Endometrium (tissue), 2 donors: ENCODE measurements at regions not wholly inside any gene's neighbourhood (a gene's known extent, or its start where the extent isn't known, plus 50 kb on each side); places are given as distances from the start of the nearest gene placed in this dataset.

Experiments
- FAIRE-seq: peaks from 2 replicates; lab custom pipeline; 2012; peaks lifted over from hg19 to GRCh38; lab: Jason Lieb, UNC
- donor health status: control.
- donor health status: control.

GRCh38 chr16:79833559-79833958 lies 233.0 kb upstream of the MAF start:
- FAIRE-seq: no peak

GRCh38 chr16:79826732-79827475 lies 226.4 kb upstream of the MAF start:
- FAIRE-seq: peak; percentile 81

- no peak for FAIRE-seq
Measured at GRCh38 chr16:79825002-79825401, 224.5 kb upstream of the MAF start.

GRCh38 chr16:79823639-79824038 lies 223.1 kb upstream of the MAF start:
- FAIRE-seq: no peak

- no peak for FAIRE-seq
Measured at GRCh38 chr16:79821911-79822310, 221.4 kb upstream of the MAF start.

- FAIRE-seq: no peak
Measured at GRCh38 chr16:79816081-79816497, 215.6 kb upstream of the MAF start.

- no peak for FAIRE-seq
Measured at GRCh38 chr16:79815049-79815448, 214.5 kb upstream of the MAF start.

- FAIRE-seq: no peak
Measured at GRCh38 chr16:79814124-79814523, 213.6 kb upstream of the MAF start.

GRCh38 chr16:79811541-79811940 lies 211.0 kb upstream of the MAF start:
- FAIRE-seq: no peak

- no peak for FAIRE-seq
Measured at GRCh38 chr16:79810449-79811189, 210.1 kb upstream of the MAF start.

GRCh38 chr16:79809376-79809775 lies 208.8 kb upstream of the MAF start:
- no peak for FAIRE-seq

- no peak for FAIRE-seq
Measured at GRCh38 chr16:79808731-79809130, 208.2 kb upstream of the MAF start.

- no peak for FAIRE-seq
Measured at GRCh38 chr16:79806757-79807156, 206.2 kb upstream of the MAF start.

- no peak for FAIRE-seq
Measured at GRCh38 chr16:79805621-79806020, 205.1 kb upstream of the MAF start.

GRCh38 chr16:79801646-79802045 lies 201.1 kb upstream of the MAF start:
- FAIRE-seq: no peak

GRCh38 chr16:79800016-79800608 lies 199.6 kb upstream of the MAF start:
- FAIRE-seq: no peak

- FAIRE-seq: no peak
Measured at GRCh38 chr16:79798416-79799053, 198.0 kb upstream of the MAF start.

- FAIRE-seq: no peak
Measured at GRCh38 chr16:79797486-79797885, 196.9 kb upstream of the MAF start.

- no peak for FAIRE-seq
Measured at GRCh38 chr16:79795556-79795955, 195.0 kb upstream of the MAF start.

GRCh38 chr16:79794941-79795340 lies 194.4 kb upstream of the MAF start:
- FAIRE-seq: no peak

- no peak for FAIRE-seq
Measured at GRCh38 chr16:79792664-79793351, 192.3 kb upstream of the MAF start.

GRCh38 chr16:79792076-79792475 lies 191.5 kb upstream of the MAF start:
- FAIRE-seq: no peak
